ENCODE measurements at regions not wholly inside any gene's neighbourhood (a gene's known extent, or its start where the extent isn't known, plus 50 kb on each side); places are given as distances from the start of the nearest gene placed in this dataset.

DNA sequence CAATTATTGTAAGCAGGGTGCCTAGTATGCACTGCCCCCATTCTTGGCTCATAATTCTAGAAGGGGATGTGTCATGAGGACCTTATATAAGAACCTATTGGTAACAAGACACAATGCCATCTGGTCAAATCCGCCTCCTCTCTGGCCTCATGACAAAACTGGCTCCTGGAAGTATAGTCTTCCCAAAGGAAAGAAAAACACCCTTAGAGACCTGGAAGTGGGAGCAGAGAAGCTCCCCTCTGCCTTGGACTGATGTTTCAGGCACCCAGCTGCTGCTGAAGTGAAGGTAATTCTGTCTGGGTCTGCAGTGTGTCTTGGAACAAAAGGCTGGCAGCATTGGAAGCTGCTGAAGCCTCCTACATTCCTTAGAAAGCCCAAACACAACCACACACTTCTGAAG is 107.2 kb upstream of the CLSTN2 start:
- TF ChIP-seq CTCF (IDR thresholded peaks at IDR 0.05) (no peak), POLR2A (IDR thresholded peaks at IDR 0.05) (no peak), EP300 (IDR thresholded peaks at IDR 0.05) (no peak)

Measured in tibial nerve (tissue), 4 donors.